ENCODE measurements at regions not wholly inside any gene's neighbourhood (a gene's known extent, or its start where the extent isn't known, plus 50 kb on each side); places are given as distances from the start of the nearest gene placed in this dataset.

- WGBS, result 39% methylated on average over 5 of the region's 6 CpGs
- Histone ChIP-seq H2AK5ac (ENCODE audit: low read length, severe bottlenecking) (no peak overlapping the region), H4K91ac (ENCODE audit: low read length) (no peak overlapping the region), H3K27me3 (ENCODE audit: control insufficient read depth in 1 of 2, insufficient read depth in 1 of 2, low read length in 2 of 2) (no peaks in the 10 kb centered on the region), H2BK5ac (ENCODE audit: low read depth, low read length, poor library complexity, severe bottlenecking) (no peak overlapping the region), H3K18ac (ENCODE audit: low read depth in 1 of 2, low read length in 2 of 2) (no peak overlapping the region), H3K4me1 (ENCODE audit: control insufficient read depth, insufficient read depth, low read depth, low read length) (peaks cover 2% of the 10 kb centered on the region), H3K9ac (ENCODE audit: low read length) (no peak overlapping the region), H2AFZ (ENCODE audit: low read depth, low read length) (no peak overlapping the region), H2BK15ac (ENCODE audit: low read depth, poor library complexity, severe bottlenecking) (no peak overlapping the region), H3K14ac (ENCODE audit: low read length in 2 of 2) (no peak overlapping the region), H2BK12ac (ENCODE audit: low read length in 2 of 2) (no peak overlapping the region), H3K36me3 (ENCODE audit: control insufficient read depth in 1 of 2, insufficient read depth in 2 of 2, low read depth in 1 of 2, low read length in 2 of 2) (no peaks in the 10 kb centered on the region), H3K4me2 (ENCODE audit: low read length, poor library complexity, severe bottlenecking) (no peak overlapping the region), H3K4ac (ENCODE audit: low read depth in 1 of 2, low read length in 2 of 2) (no peak overlapping the region), H3K79me1 (replicated peaks; ENCODE audit: low read length, poor library complexity, severe bottlenecking) (no peaks in the 10 kb centered on the region), H2BK120ac (ENCODE audit: low read depth, low read length) (no peak overlapping the region), H3K4me3 (ENCODE audit: insufficient read depth in 1 of 2, low read depth in 1 of 2, low read length in 2 of 2) (no peak overlapping the region), H3K23ac (ENCODE audit: low read length in 2 of 2) (no peak overlapping the region), H3K27ac (ENCODE audit: low read length, poor library complexity, severe bottlenecking) (no peak overlapping the region), H4K8ac (ENCODE audit: low read length) (no peak overlapping the region), H3K9me3 (ENCODE audit: control insufficient read depth, low read length) (no peaks in the 10 kb centered on the region)
- DNase-seq, result no peak
Measured at GRCh38 chr12:30012816-30013450, 229.2 kb upstream of the TMTC1 start.

- Histone ChIP-seq H3K14ac (ENCODE audit: low read length in 2 of 2) (no peak overlapping the region), H4K91ac (ENCODE audit: low read length) (no peak overlapping the region), H3K9me3 (ENCODE audit: control insufficient read depth, low read length) (no peaks in the 10 kb centered on the region), H3K9ac (ENCODE audit: low read length) (no peak overlapping the region), H3K36me3 (ENCODE audit: control insufficient read depth in 1 of 2, insufficient read depth in 2 of 2, low read depth in 1 of 2, low read length in 2 of 2) (no peaks in the 10 kb centered on the region), H4K8ac (ENCODE audit: low read length) (no peak overlapping the region), H3K23ac (ENCODE audit: low read length in 2 of 2) (no peak overlapping the region), H3K4me3 (ENCODE audit: insufficient read depth in 1 of 2, low read depth in 1 of 2, low read length in 2 of 2) (no peak overlapping the region), H3K79me1 (replicated peaks; ENCODE audit: low read length, poor library complexity, severe bottlenecking) (no peaks in the 10 kb centered on the region), H2AFZ (ENCODE audit: low read depth, low read length) (no peak overlapping the region), H2AK5ac (ENCODE audit: low read length, severe bottlenecking) (no peak overlapping the region), H3K18ac (ENCODE audit: low read depth in 1 of 2, low read length in 2 of 2) (no peak overlapping the region), H3K4ac (ENCODE audit: low read depth in 1 of 2, low read length in 2 of 2) (no peak overlapping the region), H3K4me2 (ENCODE audit: low read length, poor library complexity, severe bottlenecking) (no peak overlapping the region), H3K4me1 (ENCODE audit: control insufficient read depth, insufficient read depth, low read depth, low read length) (peaks cover 2% of the 10 kb centered on the region), H2BK120ac (ENCODE audit: low read depth, low read length) (no peak overlapping the region), H2BK5ac (ENCODE audit: low read depth, low read length, poor library complexity, severe bottlenecking) (no peak overlapping the region), H3K27ac (ENCODE audit: low read length, poor library complexity, severe bottlenecking) (peak overlapping the region; percentile 75), H3K27me3 (ENCODE audit: control insufficient read depth in 1 of 2, insufficient read depth in 1 of 2, low read length in 2 of 2) (no peaks in the 10 kb centered on the region), H2BK15ac (ENCODE audit: low read depth, poor library complexity, severe bottlenecking) (no peak overlapping the region), H2BK12ac (ENCODE audit: low read length in 2 of 2) (no peak overlapping the region)
- no peak for DNase-seq
- WGBS, result no CpG with 5 or more reads among the region's 1 CpG
Measured at GRCh38 chr12:30010071-30011052, 226.6 kb upstream of the TMTC1 start.

GRCh38 chr12:30006021-30006420 is 222.3 kb upstream of the TMTC1 start:
- Histone ChIP-seq H2BK5ac (ENCODE audit: low read depth, low read length, poor library complexity, severe bottlenecking) (no peak overlapping the region), H3K27me3 (ENCODE audit: control insufficient read depth in 1 of 2, insufficient read depth in 1 of 2, low read length in 2 of 2) (no peaks in the 10 kb centered on the region), H2BK15ac (ENCODE audit: low read depth, poor library complexity, severe bottlenecking) (no peak overlapping the region), H2BK12ac (ENCODE audit: low read length in 2 of 2) (no peak overlapping the region), H3K23ac (ENCODE audit: low read length in 2 of 2) (no peak overlapping the region), H3K18ac (ENCODE audit: low read depth in 1 of 2, low read length in 2 of 2) (no peak overlapping the region), H3K4me1 (ENCODE audit: control insufficient read depth, insufficient read depth, low read depth, low read length) (no peaks in the 10 kb centered on the region), H3K9ac (ENCODE audit: low read length) (no peak overlapping the region), H4K8ac (ENCODE audit: low read length) (no peak overlapping the region), H3K79me1 (replicated peaks; ENCODE audit: low read length, poor library complexity, severe bottlenecking) (no peaks in the 10 kb centered on the region), H3K4me3 (ENCODE audit: insufficient read depth in 1 of 2, low read depth in 1 of 2, low read length in 2 of 2) (no peak overlapping the region), H3K36me3 (ENCODE audit: control insufficient read depth in 1 of 2, insufficient read depth in 2 of 2, low read depth in 1 of 2, low read length in 2 of 2) (no peaks in the 10 kb centered on the region), H2AFZ (ENCODE audit: low read depth, low read length) (no peak overlapping the region), H3K9me3 (ENCODE audit: control insufficient read depth, low read length) (no peaks in the 10 kb centered on the region), H3K4ac (ENCODE audit: low read depth in 1 of 2, low read length in 2 of 2) (no peak overlapping the region), H3K27ac (ENCODE audit: low read length, poor library complexity, severe bottlenecking) (no peak overlapping the region), H4K91ac (ENCODE audit: low read length) (no peak overlapping the region), H3K4me2 (ENCODE audit: low read length, poor library complexity, severe bottlenecking) (no peak overlapping the region), H2BK120ac (ENCODE audit: low read depth, low read length) (no peak overlapping the region), H3K14ac (ENCODE audit: low read length in 2 of 2) (peak overlapping the region in 1 of 2 experiments; percentile 65), H2AK5ac (ENCODE audit: low read length, severe bottlenecking) (no peak overlapping the region)
- no peak for DNase-seq
- 80% methylated on average over 1 of the region's 1 CpG for WGBS

GRCh38 chr12:30003321-30003720 is 219.6 kb upstream of the TMTC1 start:
- Histone ChIP-seq H2AFZ (ENCODE audit: low read depth, low read length) (no peak overlapping the region), H3K23ac (ENCODE audit: low read length in 2 of 2) (no peak overlapping the region), H3K27ac (ENCODE audit: low read length, poor library complexity, severe bottlenecking) (no peak overlapping the region), H2BK120ac (ENCODE audit: low read depth, low read length) (no peak overlapping the region), H3K36me3 (ENCODE audit: control insufficient read depth in 1 of 2, insufficient read depth in 2 of 2, low read depth in 1 of 2, low read length in 2 of 2) (no peaks in the 10 kb centered on the region), H3K4me2 (ENCODE audit: low read length, poor library complexity, severe bottlenecking) (no peak overlapping the region), H3K27me3 (ENCODE audit: control insufficient read depth in 1 of 2, insufficient read depth in 1 of 2, low read length in 2 of 2) (no peaks in the 10 kb centered on the region), H3K4me3 (ENCODE audit: insufficient read depth in 1 of 2, low read depth in 1 of 2, low read length in 2 of 2) (no peak overlapping the region), H2AK5ac (ENCODE audit: low read length, severe bottlenecking) (no peak overlapping the region), H2BK5ac (ENCODE audit: low read depth, low read length, poor library complexity, severe bottlenecking) (no peak overlapping the region), H3K4me1 (ENCODE audit: control insufficient read depth, insufficient read depth, low read depth, low read length) (no peaks in the 10 kb centered on the region), H3K18ac (ENCODE audit: low read depth in 1 of 2, low read length in 2 of 2) (no peak overlapping the region), H4K8ac (ENCODE audit: low read length) (no peak overlapping the region), H4K91ac (ENCODE audit: low read length) (no peak overlapping the region), H2BK15ac (ENCODE audit: low read depth, poor library complexity, severe bottlenecking) (no peak overlapping the region), H3K14ac (ENCODE audit: low read length in 2 of 2) (no peak overlapping the region), H3K4ac (ENCODE audit: low read depth in 1 of 2, low read length in 2 of 2) (no peak overlapping the region), H3K9me3 (ENCODE audit: control insufficient read depth, low read length) (no peaks in the 10 kb centered on the region), H3K79me1 (replicated peaks; ENCODE audit: low read length, poor library complexity, severe bottlenecking) (no peaks in the 10 kb centered on the region), H2BK12ac (ENCODE audit: low read length in 2 of 2) (no peak overlapping the region), H3K9ac (ENCODE audit: low read length) (no peak overlapping the region)
- WGBS, result 83% methylated on average over 1 of the region's 2 CpGs
- no peak for DNase-seq

Data from mesenchymal stem cell (in vitro differentiated cells and primary cell).